HG02759 (cell line): ENCODE measurements at regions not wholly inside any gene's neighbourhood (a gene's known extent, or its start where the extent isn't known, plus 50 kb on each side); places are given as distances from the start of the nearest gene placed in this dataset.

ENCODE experiments used
- ATAC-seq: cut with Tn5 transposase; IDR thresholded peaks from one replicate; pipeline ENCODE4 v1.9.1; 2021; ENCODE audit warnings: mild to moderate bottlenecking, moderate library complexity; ENCODE audit not compliant: unreplicated experiment

DNA sequence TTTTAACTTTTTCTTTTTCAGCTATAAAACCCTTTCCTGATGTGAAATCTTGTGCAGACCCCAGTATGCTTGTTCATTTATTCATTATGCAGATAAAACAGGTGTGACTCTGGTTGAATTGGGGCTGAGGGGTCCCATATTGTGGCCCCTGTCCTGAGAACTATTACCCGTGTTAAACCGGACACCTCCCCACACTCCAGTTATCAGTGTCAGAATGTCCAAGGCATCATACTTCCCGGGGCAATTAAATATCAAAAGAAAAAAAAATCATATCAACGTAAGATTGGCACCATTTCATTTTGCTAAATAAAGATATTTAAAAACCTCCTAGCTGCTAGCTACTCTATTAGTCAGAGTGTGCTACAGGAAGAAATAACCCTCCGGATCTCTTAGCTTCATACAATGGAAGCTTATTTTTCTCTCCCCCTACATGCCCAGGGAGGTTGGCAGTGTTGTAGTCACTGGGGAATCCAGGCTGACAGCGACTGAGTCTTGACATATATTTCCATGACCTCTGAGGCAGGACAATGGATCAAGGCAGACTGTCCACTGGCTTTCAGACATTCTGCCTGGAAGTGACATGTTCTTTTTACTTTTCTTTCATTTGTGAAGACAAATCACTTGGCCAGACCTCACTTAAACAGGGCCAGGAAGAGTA, 170.0 kb downstream of the SEC61B start:
- ATAC-seq = no peak

DNA sequence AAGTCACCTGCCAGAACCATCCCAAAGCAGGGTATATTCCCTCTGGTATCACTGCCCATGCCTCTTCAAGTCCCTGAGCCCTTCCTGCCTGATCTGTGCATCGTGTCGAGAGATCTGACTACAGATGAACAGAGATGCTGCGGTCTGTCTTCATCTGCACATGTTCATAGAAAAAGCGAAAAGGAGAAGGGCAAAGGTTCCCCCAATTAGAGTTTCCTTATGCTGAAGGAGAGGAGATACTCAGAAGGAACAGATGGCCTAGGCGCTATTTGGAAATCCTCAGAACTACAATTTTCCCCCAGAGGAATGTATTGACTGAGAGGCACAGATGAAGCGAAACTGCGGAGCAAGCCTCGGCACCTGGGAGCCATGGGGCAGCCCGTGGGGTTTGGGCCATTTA, 170.9 kb downstream of the SEC61B start:
- ATAC-seq = no peak

DNA sequence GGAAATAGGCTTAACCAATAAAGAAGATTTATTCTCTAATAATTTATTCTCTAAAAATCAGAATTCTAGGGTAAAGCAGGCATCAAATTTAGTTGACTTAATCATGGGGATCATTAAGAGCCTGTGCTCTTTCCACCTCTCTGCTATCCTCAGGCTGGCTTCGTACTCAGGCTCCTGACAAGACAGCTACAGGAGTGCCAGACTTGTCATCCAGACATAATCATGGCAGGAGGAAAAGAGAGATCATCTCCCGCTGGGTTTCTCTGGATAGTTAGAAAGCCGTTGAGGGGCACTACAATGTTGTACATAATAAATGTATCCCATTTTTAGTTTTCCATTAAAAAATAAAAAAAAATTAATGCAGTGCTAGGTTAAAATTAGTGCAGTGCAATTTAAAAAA, 171.9 kb downstream of the SEC61B start:
- ATAC-seq = no peak

GRCh38 chr9:99398241-99398640, 176.2 kb downstream of the SEC61B start:
- ATAC-seq = no peak

DNA sequence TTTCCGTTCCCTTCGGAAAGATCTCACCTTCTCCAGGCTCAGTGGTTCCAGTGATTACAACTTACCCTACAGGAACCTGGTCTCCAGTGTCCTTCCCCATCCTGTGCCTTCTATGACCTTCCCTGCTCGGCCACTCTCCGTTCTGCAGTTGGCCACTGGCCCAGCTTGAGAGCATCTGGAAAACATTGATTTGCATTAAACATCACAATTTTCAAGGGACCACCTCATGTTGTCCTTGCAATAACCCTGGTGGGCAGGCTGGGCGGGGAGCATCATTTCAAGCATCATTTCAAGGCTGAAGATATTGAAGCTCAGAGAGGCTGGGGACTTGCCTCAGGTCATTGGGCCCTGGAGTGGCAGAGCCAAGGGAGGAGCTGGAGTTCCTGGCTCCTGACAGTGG, 177.4 kb downstream of the SEC61B start:
- ATAC-seq = no peak

DNA sequence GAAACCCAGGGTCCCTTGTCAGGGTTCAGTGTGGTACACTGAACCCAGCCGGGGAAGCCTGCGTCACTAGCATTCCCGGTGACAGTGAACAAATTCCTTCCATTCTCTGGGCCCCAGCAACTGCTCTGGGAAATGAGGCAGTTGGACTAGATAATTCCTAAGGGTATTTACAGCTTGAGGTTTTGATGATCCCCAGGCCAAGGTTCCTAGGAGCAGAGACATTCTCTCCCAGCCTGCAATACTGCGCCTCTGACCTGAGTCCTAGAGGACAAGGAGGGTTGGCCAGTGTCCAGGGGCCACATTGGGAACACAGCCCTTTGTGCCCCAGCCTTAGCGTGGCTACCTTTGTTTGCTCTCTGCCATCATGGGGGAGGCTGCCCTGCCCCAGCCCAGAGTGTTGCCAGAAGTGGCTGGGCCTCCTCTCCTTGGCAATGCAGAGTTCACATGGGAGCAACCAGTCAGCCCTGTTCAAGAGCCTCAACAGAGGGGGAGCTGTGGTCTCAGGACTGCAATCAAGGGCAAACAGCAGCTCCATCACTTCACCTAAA, 178.2 kb downstream of the SEC61B start:
- no peak for ATAC-seq

GRCh38 chr9:99401680-99402504, 179.8 kb downstream of the SEC61B start:
- ATAC-seq = no peak

DNA sequence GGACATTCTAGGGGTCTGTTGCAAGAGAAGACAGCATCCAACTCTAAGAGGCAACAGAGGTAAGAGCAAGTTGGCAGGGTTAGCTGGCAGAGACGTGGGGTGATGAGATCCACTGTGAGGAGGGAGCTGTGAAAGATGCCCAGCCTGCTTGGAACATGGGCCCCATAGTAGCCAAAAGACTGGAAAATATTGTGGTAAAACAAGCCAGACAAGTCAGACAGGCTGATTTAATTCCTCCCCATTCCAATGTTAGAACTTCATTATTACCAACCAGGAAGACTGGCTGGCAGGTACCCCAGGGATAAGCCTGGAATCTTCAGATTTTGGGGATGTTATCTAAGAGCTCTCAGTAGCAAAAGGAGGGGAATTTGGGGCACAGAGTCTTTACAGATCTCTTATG, 181.3 kb downstream of the SEC61B start:
- ATAC-seq = no peak

- no peak for ATAC-seq
Measured at GRCh38 chr9:99405359-99405758, 183.3 kb downstream of the SEC61B start.

GRCh38 chr9:99406939-99407338, 184.9 kb downstream of the SEC61B start:
- ATAC-seq = no peak

DNA sequence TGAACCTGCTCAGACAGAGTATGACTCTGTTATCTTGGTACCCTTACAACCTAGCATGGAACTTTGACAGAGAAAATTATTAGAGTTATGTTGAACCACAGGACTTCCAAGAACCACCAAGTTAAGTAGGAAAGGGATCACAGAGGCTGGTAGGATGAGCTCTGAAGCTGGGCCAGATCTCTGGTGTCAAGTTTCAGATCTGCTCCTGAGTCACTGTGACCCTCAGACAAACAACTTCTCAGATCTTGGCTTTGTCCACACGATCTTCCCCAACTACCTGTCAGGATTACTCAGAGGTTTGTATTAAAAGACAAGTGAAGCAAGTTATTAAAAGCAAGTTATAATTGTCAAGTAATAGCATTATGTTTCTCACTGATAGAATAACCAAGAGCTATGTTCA, 189.0 kb downstream of the SEC61B start:
- no peak for ATAC-seq

GRCh38 chr9:99411479-99412115, 189.5 kb downstream of the SEC61B start:
- no peak for ATAC-seq

DNA sequence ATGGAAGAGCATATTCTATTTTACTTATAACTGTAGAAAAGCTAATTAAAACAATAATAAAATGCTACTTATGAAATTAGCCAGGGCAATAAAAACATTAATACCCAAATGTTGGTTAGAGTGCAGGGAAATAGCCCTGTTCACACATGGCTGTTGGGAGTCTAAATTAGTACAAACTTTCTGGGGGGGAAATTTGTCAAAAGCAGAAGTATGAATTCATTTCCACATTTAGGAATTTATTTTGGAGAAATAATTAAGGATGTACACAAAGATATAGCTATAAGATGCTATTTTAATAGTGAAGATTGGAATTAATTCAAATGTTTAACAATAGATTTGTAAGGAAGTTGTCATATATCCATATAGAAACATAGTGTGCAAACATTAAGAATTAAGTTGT, 190.5 kb downstream of the SEC61B start:
- no peak for ATAC-seq

- ATAC-seq = no peak
Measured at GRCh38 chr9:99414321-99414720, 192.2 kb downstream of the SEC61B start.

DNA sequence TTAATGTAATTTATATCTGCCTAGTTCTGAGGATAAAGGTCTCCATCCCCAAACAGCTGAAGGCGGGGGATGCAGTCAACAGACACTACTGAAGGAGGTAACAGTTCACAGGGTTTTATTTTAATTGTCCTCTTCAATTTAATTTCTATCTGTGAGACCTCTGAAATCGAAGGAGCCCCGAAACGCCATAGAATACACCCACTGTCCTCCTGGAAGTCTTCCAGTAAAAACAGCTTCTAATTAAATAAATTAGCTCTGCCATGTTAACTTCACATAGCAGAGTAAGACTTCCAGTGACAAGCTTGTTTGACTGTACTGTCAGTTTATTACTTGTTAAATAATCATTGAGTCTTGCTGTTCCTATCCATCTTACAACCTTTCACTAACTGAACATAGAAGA, 193.5 kb downstream of the SEC61B start:
- ATAC-seq = peak; percentile 27

GRCh38 chr9:99416007-99416406, 193.9 kb downstream of the SEC61B start:
- peak; percentile 52 for ATAC-seq

- no peak for ATAC-seq
Measured at GRCh38 chr9:99419070-99419469, 197.0 kb downstream of the SEC61B start.

DNA sequence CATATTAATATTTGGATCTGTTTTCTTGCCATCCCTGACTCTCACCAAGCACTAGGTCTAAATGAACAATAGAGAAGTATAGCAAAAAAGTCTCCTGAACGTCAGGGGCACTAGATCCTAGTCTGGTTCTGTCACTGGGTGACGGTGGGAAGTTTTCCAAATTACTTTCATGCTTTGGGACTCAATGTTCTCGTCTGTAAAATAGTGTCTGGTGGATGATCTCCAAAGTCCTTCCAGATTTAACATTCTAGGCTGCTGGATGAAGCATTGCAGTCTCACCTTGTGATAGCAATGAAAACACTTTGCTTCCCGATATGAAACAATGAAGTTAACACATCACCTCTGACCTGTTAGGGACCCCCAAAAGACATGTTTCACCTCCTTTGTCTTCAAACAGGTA, 199.3 kb downstream of the SEC61B start:
- no peak for ATAC-seq

GRCh38 chr9:99425124-99425523, 203.0 kb downstream of the SEC61B start:
- ATAC-seq = no peak

GRCh38 chr9:99425923-99426842, 204.1 kb downstream of the SEC61B start:
- no peak for ATAC-seq

GRCh38 chr9:99427260-99427659, 205.2 kb downstream of the SEC61B start:
- ATAC-seq = no peak
